Right kidney (tissue), 1 donor: ENCODE measurements at regions not wholly inside any gene's neighbourhood (a gene's known extent, or its start where the extent isn't known, plus 50 kb on each side); places are given as distances from the start of the nearest gene placed in this dataset.
A peak's percentile ranks its signal among the peaks of the same experiment; 100 is the strongest.
"Not testable (repeated sequence)": the region's sequence is repeated elsewhere in the genome, so short reads cannot be mapped to it uniquely, and the experiment has no call there.

Experiments
- DNase-seq: peaks from one replicate; pipeline ENCODE4 v3.0.0-alpha.2; 2016

DNA sequence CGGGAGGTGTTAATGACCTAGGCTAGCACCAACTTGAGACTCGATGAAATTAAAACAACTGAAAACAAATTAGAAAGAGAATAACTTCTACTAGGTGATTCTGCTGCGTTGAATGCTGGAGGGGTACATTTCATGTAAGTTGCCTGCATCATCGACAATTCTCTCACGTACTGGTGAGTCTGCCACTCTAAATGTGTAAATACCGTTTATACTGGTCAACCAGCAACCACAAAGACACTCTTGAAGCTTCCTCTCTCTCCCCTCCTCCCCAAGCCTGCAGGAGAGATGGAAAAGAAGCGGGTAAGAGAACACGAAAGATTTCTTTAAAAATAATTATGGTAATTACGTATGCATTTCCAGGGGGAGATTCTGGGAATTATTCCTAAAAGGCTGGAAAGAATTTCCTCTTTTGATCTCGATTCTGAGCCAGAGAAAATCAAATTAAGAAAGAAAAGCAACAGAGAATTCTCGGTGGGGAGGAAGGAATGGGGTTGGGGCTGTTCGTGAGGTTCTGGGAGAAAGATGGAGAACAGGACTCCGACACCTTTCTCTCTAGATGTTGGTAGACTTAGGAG, 68.6 kb upstream of the MRTFB start:
- DNase-seq = no peak

- peak; percentile 65 for DNase-seq
These were observed 68.0 kb upstream of the MRTFB start for GRCh38 chr16:14003074-14003570.

- DNase-seq = no peak
These were observed 66.9 kb upstream of the MRTFB start for GRCh38 chr16:14004031-14004728.

DNA sequence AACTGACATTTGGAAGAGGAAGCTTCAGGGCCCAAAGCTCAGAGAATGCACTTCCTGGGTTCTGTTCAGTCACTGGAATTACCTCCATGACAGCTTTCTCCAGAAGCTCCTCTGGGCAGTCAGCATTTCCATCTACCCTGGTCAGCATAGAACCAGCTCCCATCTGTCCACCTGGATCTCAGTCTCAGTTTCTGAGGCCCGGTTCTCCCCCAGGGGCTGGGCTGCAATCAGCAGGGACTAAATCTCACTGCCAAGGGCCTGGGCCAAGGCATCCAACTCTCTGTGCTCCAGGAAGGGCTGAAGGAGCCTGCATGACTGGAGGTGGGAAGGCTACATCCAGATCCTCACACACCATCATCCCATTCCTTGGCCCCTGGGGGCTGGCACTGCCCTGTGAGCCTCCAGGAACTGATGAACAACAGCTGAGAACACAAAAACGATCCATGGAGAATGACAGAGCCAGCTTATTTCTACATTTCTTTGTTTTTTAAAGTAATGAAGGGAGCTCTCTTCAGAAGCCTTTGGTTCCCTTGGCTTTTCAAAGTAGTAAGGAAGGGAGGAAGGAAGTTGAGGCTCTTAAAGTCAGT, 66.3 kb upstream of the MRTFB start:
- no peak for DNase-seq

- DNase-seq = no peak
These were observed 65.8 kb upstream of the MRTFB start for GRCh38 chr16:14005335-14005734.

- DNase-seq = no peak
These were observed 63.7 kb upstream of the MRTFB start for GRCh38 chr16:14007450-14007849.

DNA sequence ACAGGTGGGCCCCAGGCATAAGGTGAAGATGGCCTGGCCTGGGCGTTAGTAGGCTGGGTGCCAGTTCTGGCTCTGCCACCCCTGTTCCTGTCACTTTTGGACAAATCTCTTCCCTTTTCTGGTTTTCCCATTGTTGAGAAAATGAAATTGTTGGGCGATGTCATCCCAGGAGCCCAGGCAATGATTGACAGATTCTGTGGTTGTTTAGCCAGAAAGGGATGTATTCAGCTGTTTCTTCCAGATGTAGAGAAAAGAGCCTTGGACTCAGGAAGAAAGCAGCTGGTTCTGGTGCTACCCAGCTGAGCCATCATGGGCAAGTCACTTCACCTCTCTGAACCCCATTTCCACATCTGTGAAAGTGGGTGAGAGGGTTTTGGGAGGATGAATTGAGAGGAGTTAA, 60.1 kb upstream of the MRTFB start:
- no peak for DNase-seq

DNA sequence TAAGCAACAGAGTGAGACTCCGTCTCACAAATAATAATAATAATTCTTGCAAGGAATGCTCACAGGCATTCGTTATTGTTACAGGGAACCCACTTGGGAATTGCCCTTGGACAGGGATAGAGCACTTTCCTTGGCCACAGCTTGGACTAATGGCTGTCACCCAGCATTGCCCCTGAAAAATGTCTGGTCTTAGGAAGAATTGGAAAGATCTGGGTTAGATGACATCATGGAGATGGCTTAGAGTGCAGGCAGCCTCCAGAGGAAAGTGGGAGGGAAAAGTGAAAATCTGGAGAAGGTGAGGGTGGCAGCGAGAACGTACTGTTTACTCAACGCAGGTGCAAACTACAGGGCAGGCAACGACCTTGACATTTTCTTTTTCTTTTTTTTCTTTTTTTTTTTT, 59.3 kb upstream of the MRTFB start:
- no peak for DNase-seq

- DNase-seq = peak; percentile 38
These were observed 58.0 kb upstream of the MRTFB start for GRCh38 chr16:14013145-14013570.

DNA sequence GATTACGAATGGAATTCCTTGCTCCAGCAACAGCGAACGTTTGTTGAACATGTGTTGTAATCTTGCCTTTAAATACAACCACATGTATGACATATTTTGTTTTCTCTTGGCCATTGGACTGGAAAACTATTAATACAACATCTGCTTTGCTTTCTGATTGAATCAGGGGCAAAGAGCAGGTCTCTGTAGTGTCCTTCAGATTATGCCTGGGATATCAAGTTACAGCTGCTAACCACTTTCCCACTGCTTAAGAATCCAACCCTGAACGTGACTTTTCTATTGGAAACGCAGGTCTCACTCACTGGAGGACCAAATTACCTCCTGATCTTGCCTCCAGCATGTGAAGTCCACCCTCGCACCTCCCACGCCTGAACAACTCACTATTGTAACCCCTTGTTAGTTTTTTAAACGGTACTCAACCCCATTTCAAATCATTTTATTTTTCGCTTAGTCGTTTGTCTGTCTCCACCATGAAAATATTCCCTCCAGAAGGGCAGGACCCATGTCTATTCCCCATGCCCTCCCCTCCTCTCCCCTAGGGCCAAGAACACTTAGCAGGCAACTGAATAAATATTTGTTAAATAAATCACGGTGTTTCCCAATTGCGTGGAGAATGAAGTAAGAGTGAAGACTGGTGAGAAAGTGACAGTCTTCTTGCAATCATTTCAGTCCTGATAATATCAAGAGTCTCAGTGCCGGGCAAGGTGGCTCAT, 57.4 kb upstream of the MRTFB start:
- DNase-seq = peak; percentile 60

DNA sequence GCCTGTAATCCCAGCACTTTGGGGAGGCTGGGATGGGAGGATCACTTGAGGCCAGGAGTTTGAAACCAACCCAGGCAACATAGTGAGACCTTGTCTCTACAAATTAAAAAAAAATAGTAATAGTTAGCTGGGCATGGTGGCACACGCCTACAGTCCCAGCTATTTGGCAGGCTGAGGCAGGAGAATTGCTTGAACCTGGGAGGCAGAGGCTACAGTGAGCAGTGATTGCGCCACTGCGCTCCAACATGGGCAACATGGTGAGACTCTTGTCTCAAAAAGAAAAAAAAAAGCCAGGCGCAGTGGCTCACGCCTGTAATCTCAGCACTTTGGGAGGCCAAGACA, 56.9 kb upstream of the MRTFB start:
- DNase-seq = no peak

GRCh38 chr16:14015033-14015432, 56.1 kb upstream of the MRTFB start:
- DNase-seq = no peak

DNA sequence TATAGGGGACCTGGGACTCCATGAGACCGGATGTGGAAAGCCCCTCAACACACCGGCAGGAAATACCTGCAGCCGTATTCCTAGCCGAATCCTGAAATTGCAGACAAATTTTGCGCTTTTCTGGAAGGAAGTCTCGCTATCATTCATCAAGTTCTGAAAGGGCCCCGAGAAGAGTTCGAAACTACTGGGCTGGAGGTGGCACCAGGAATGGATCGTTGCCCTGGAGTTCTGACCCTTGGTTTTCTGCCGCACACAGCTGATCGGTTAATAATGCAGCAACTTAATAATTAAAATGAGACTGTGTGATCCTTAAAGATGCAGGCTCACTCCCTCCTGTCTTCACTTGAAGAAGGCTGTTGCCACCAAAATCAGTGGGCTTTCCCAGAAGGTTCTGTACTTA, 55.7 kb upstream of the MRTFB start:
- DNase-seq = no peak

GRCh38 chr16:14015948-14016347, 55.2 kb upstream of the MRTFB start:
- DNase-seq = no peak

DNA sequence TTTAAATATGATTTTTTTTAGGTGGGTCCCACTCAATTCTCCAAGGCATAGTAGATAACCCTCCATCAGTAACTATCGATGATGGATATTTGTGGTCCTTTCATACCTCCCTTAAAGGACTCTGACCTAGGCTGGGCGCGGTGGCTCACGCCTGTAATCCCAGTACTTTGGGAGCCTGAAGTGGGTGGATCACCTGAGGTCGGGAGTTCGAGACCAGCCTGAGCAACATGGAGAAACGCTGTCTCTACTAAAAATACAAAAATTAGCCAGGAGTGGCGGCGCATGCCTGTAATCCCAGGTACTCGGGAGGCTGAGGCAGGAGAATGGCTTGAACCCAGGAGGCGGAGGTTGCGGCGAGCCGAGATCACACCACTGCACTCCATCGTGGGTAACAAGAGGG, 54.8 kb upstream of the MRTFB start:
- DNase-seq = not testable (repeated sequence)

- DNase-seq = no peak
These were observed 53.2 kb upstream of the MRTFB start for GRCh38 chr16:14017886-14018285.

GRCh38 chr16:14018851-14019250, 52.3 kb upstream of the MRTFB start:
- DNase-seq = no peak

DNA sequence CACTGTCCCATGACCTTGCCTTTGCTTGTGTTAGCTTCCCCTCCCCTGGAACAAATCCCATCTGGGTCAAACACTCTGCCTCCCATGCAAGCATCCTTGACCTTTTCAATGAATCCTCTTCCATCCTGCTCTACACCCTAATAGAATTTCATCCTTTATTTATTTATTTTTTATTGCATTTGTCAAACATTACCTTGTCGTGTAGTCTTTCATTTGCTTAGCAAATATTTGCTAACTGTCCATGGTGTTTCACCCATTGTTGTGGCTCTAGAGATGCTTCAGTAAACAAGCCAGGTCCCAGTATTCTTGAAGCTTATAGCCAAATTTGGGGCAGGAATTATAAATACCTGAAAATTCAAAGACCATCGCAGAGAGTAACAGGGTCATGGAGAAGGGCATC, 51.0 kb upstream of the MRTFB start:
- no peak for DNase-seq
